Thyroid gland (tissue), 4 donors: ENCODE measurements at regions not wholly inside any gene's neighbourhood (a gene's known extent, or its start where the extent isn't known, plus 50 kb on each side); places are given as distances from the start of the nearest gene placed in this dataset.
"Not testable (repeated sequence)": the region's sequence is repeated elsewhere in the genome, so short reads cannot be mapped to it uniquely, and the experiment has no call there.

Experiments
- DNase-seq, 2 donors: peaks; one replicate each; pipeline ENCODE4 v3.0.0-alpha.2; 2019
- H3K27ac ChIP-seq, 3 donors: fragments of 200-600 bp; sonication (generic); 1 replicate in 2 of 3; 2 replicates in 1 of 3; pipeline ENCODE4 v1.5.1; 2016 to 2019; ENCODE audit warnings: mild to moderate bottlenecking in 1 of 3, moderate library complexity in 1 of 3
- H3K27me3 ChIP-seq: fragments of 200-600 bp; sonication (generic); one replicate; pipeline ENCODE4 v1.5.1; 2019
- H3K36me3 ChIP-seq, 2 donors: fragments of 200-600 bp; sonication (generic); one replicate each; pipeline ENCODE4 v1.5.1; 2016 to 2019
- H3K4me1 ChIP-seq, 2 donors: fragments of 200-600 bp; sonication (generic); one replicate each; pipeline ENCODE4 v1.5.1; 2017 to 2019
- H3K4me3 ChIP-seq, 3 donors: fragments of 200-600 bp; sonication (generic); replicated peaks in 1 of 3; 1 replicate in 2 of 3; 2 replicates in 1 of 3; pipeline ENCODE4 v1.5.1; 2016; ENCODE audit warnings: mild to moderate bottlenecking in 1 of 3
- H3K9me3 ChIP-seq: fragments of 200-600 bp; sonication (generic); one replicate; pipeline ENCODE4 v1.5.1; 2017
- CTCF ChIP-seq, 6 experiments: fragments of 200-600 bp in 3 of 6; fragments of 450-650 bp in 3 of 6; sonication (generic) in 3 of 6; IDR thresholded peaks; one replicate each; pipeline ENCODE4 v1.5.1; 2016 to 2019; ENCODE audit warnings: antibody characterized with exemption in 6 of 6, mild to moderate bottlenecking in 2 of 6, inconsistent platforms in 1 of 6, moderate library complexity in 1 of 6
- POLR2A ChIP-seq, 2 donors: fragments of 450-650 bp; IDR thresholded peaks; one replicate each; pipeline ENCODE4 v1.6.1; 2017; ENCODE audit warnings: antibody characterized with exemption in 2 of 2, mild to moderate bottlenecking in 2 of 2, moderate library complexity in 1 of 2
- WGBS, 2 donors: methylation state at CpG; one replicate each; pipeline ENCODE4 v1.1.5; 2017; 5-methylcytosine and 5-hydroxymethylcytosine counted together
- intact Hi-C: fragments of 100-400 bp; cut with DNase I; formaldehyde crosslinking; loops from one replicate; pipeline ENCODE4 v1.15.1; 2023

- H3K27me3 ChIP-seq, result no peaks in the 10 kb centered on the region
- 67 to 84% methylated on average over 4 of the region's 4 CpGs for WGBS, 2 donors
- H3K36me3 ChIP-seq, result no peaks in the 10 kb centered on the region
- no peaks in the 10 kb centered on the region for H3K4me1 ChIP-seq
- H3K9me3 ChIP-seq, result no peaks in the 10 kb centered on the region
- H3K4me3 ChIP-seq, result no peak overlapping the region
- no peak overlapping the region for H3K27ac ChIP-seq
- intact Hi-C loops, result no loop called here
- TF ChIP-seq CTCF (IDR thresholded peaks at IDR 0.05), result no peak
- no peak for TF ChIP-seq POLR2A (IDR thresholded peaks at IDR 0.05)
- no peak for DNase-seq
Measured at GRCh38 chr3:132135628-132136333, 101.0 kb upstream of the CPNE4 start.

- TF ChIP-seq POLR2A (IDR thresholded peaks at IDR 0.05), result no peak
- no peak for TF ChIP-seq CTCF (IDR thresholded peaks at IDR 0.05)
- Histone ChIP-seq H3K27ac (no peak overlapping the region), H3K4me3 (no peak overlapping the region), H3K9me3 (no peaks in the 10 kb centered on the region), H3K4me1 (no peaks in the 10 kb centered on the region), H3K27me3 (no peaks in the 10 kb centered on the region), H3K36me3 (no peaks in the 10 kb centered on the region)
- intact Hi-C loops, result no loop called here
- 57 to 64% methylated on average over 2 of the region's 2 CpGs for WGBS, 2 donors
- no peak for DNase-seq
Measured at GRCh38 chr3:132136334-132136716, 101.5 kb upstream of the CPNE4 start.

GRCh38 chr3:132136902-132137301, 102.1 kb upstream of the CPNE4 start:
- H3K27ac ChIP-seq, H3K36me3 ChIP-seq, H3K27me3 ChIP-seq, H3K9me3 ChIP-seq, H3K4me1 ChIP-seq, H3K4me3 ChIP-seq, DNase-seq, intact Hi-C loops: not testable (repeated sequence)
- 55 to 65% methylated on average over 17 to 23 of the region's 23 CpGs for WGBS, 2 donors

- no peak for DNase-seq
- H3K36me3 ChIP-seq, result no peaks in the 10 kb centered on the region
- intact Hi-C loops, result no loop called here
- H3K4me1 ChIP-seq, result no peaks in the 10 kb centered on the region
- no peak overlapping the region for H3K4me3 ChIP-seq
- H3K9me3 ChIP-seq, result no peaks in the 10 kb centered on the region
- no peak overlapping the region for H3K27ac ChIP-seq
- H3K27me3 ChIP-seq, result no peaks in the 10 kb centered on the region
- WGBS, 2 donors, result 77 to 79% methylated on average over 2 of the region's 2 CpGs
- TF ChIP-seq POLR2A (IDR thresholded peaks at IDR 0.05) (no peak), CTCF (IDR thresholded peaks at IDR 0.05) (no peak)
Measured at GRCh38 chr3:132145833-132146232, 111.0 kb upstream of the CPNE4 start.

- WGBS, 2 donors, result 84 to 88% methylated on average over 5 of the region's 5 CpGs
- H3K4me1 ChIP-seq, result no peaks in the 10 kb centered on the region
- H3K9me3 ChIP-seq, result no peaks in the 10 kb centered on the region
- no peaks in the 10 kb centered on the region for H3K36me3 ChIP-seq
- no peaks in the 10 kb centered on the region for H3K27me3 ChIP-seq
- no peak for DNase-seq
- H3K27ac ChIP-seq, result no peak overlapping the region
- TF ChIP-seq POLR2A (IDR thresholded peaks at IDR 0.05) (no peak), CTCF (IDR thresholded peaks at IDR 0.05) (no peak)
- H3K4me3 ChIP-seq, result no peak overlapping the region
- intact Hi-C loops, result no loop called here
Measured at GRCh38 chr3:132154619-132155018, 119.8 kb upstream of the CPNE4 start.
